Nephron progenitor cell (in vitro differentiated cells): ENCODE measurements at regions not wholly inside any gene's neighbourhood (a gene's known extent, or its start where the extent isn't known, plus 50 kb on each side); places are given as distances from the start of the nearest gene placed in this dataset.

ENCODE experiments used
- DNase-seq: peaks from one replicate; pipeline ENCODE4 v3.0.0; 2021
- H3K27ac Mint-ChIP-seq: 2 replicates; pipeline ENCODE4 v1.8.0; 2021; ENCODE audit warnings: mild to moderate bottlenecking, moderate library complexity, mixed read lengths
- H3K27me3 Mint-ChIP-seq: 2 replicates; pipeline ENCODE4 v1.8.0; 2021; ENCODE audit warnings: mild to moderate bottlenecking, low read depth, mixed read lengths; ENCODE audit not compliant: poor library complexity
- H3K36me3 Mint-ChIP-seq: 2 replicates; pipeline ENCODE4 v1.8.0; 2021; ENCODE audit warnings: low read depth, mixed read lengths
- H3K4me1 Mint-ChIP-seq: 2 replicates; pipeline ENCODE4 v1.8.0; 2021; ENCODE audit warnings: mixed read lengths
- H3K4me3 Mint-ChIP-seq: 2 replicates; pipeline ENCODE4 v1.8.0; 2021; ENCODE audit warnings: mild to moderate bottlenecking, moderate library complexity, mixed read lengths
- H3K9me3 Mint-ChIP-seq: 2 replicates; pipeline ENCODE4 v1.8.0; 2021; ENCODE audit warnings: mild to moderate bottlenecking, moderate library complexity, mixed read lengths
- TF ChIP-seq, protein P1 (sequence below): fragments of 200-600 bp; sonication (generic); IDR thresholded peaks from 2 replicates; pipeline ENCODE4 v1.5.0; 2021; ENCODE audit warnings: antibody characterized with exemption

DNA sequence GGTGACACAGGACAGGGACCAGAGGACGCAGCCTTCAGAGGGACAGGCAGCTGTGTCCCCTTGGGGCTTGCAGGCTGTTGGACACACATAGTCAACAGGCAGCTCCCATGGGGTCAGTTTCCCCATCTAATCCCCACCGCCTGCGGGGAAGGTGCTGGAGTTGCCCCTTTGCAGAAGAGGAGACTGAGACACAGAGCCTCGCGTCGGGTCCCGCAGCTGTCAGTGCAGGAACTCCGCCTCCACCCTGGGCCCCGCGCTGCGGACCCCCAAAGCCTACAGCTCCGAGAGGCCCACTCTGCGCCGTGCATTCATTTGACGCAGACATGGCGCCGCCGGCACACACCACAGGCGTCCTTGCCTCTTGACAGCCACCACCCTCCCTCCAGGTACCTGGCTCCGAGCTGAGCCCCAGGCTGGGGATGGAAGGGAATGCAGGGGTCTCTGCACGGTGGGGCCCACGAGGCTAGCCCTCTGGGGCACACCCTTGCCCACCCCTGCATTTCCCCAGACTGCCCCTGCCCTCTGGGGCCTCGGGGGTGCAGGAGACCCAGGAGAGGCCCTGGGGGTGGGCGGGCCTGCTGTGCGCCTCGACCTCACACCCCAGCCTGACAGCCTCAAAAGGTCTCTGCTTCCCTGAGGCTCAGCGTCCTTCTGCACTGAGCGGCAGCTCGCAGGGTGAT lies 88.5 kb upstream of the ACTRT2 start:
- Mint-ChIP-seq H3K36me3 (peaks cover under 1% of the 10 kb centered on the region), H3K4me3 (no peak overlapping the region), H3K27ac (no peak overlapping the region), H3K4me1 (peaks cover 3% of the 10 kb centered on the region), H3K27me3 (peaks cover 6% of the 10 kb centered on the region), H3K9me3 (peaks cover 72% of the 10 kb centered on the region)
- DNase-seq = no peak
- TF ChIP-seq, protein P1, sequence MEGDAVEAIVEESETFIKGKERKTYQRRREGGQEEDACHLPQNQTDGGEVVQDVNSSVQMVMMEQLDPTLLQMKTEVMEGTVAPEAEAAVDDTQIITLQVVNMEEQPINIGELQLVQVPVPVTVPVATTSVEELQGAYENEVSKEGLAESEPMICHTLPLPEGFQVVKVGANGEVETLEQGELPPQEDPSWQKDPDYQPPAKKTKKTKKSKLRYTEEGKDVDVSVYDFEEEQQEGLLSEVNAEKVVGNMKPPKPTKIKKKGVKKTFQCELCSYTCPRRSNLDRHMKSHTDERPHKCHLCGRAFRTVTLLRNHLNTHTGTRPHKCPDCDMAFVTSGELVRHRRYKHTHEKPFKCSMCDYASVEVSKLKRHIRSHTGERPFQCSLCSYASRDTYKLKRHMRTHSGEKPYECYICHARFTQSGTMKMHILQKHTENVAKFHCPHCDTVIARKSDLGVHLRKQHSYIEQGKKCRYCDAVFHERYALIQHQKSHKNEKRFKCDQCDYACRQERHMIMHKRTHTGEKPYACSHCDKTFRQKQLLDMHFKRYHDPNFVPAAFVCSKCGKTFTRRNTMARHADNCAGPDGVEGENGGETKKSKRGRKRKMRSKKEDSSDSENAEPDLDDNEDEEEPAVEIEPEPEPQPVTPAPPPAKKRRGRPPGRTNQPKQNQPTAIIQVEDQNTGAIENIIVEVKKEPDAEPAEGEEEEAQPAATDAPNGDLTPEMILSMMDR = no peak

DNA sequence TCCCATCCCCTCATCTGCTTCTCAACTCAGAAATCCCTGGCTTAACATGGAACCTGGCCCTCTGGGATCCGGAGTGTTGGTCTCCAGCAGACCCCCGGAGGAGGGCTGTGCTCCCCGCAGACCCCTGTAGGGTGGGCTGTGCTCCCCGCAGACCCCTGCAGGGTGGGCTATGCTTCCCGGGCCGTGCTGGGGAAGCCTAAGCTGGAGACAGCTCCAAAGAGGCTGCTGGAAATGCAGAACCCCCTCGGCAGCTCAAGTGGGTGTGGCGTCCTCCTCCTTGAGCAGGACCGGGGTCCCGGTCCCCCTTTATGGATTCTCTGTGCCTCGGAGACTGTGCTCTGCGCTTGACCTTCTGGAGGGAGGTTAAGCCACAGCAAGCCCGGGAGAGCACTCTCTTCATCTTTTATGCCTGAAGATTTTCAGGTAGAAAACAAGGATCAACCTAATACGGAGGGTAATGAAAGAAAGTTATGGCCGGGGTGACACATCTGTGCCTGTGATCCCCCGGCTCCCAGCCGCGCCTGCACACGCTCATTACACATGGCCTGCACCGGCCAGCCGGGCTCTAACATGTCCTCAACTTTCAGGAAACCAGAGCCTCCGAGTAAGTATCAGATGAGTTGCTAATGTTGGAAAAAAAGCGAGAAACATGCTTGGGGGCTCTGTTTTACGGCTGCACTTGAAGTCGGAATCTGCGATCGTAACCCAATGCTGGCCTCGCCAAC lies 87.7 kb upstream of the ACTRT2 start:
- Mint-ChIP-seq H3K9me3 (peaks cover 71% of the 10 kb centered on the region), H3K4me1 (no peaks in the 10 kb centered on the region), H3K4me3 (no peak overlapping the region), H3K36me3 (peaks cover 5% of the 10 kb centered on the region), H3K27me3 (peaks cover 7% of the 10 kb centered on the region), H3K27ac (no peak overlapping the region)
- TF ChIP-seq, protein P1 = no peak
- no peak for DNase-seq

DNA sequence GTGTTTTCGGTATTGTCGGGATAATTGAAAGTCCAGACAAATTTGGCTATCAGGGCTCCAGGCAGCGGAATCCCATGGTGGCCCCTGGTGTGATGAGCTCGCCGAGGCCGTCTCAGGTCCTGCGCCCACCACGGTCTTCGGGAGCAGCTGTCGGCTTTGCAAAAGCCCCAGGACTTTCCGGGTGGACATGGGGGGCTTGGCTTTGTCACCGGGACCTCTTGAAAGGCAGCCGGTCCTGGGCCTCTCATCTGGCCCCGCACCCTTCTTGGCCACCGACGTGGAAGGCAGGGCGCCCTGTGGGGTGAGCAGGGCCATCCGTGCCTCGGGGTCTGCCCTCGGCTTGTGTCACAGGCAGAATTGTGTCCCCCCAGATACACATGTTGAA lies 87.1 kb upstream of the ACTRT2 start:
- no peak for DNase-seq
- H3K27me3 Mint-ChIP-seq = peaks cover 7% of the 10 kb centered on the region
- peaks cover 5% of the 10 kb centered on the region for H3K36me3 Mint-ChIP-seq
- H3K4me1 Mint-ChIP-seq = no peaks in the 10 kb centered on the region
- no peak overlapping the region for H3K27ac Mint-ChIP-seq
- peaks cover 71% of the 10 kb centered on the region for H3K9me3 Mint-ChIP-seq
- no peak overlapping the region for H3K4me3 Mint-ChIP-seq
- TF ChIP-seq, protein P1 = no peak

DNA sequence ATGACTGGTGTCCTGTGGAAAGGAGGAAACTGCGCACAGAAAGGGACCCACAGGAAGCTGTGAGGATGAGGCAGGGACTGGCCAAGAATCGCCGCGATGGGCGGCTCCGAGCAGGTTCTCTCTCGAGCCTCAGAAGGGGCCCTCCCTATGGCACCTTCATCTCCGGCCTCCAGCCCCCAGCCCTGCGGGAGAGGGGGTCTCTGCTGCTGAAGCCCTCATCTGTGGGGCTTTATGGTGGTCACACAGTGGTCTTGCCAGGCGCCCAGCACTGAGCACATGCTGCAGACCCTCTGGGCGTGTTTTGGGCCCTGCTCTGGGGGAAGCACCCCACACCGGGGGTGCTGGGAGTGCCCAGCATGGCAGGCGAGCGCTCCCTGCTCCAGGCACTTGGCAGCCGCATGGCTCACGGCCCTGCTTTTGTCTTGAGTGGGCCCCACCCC lies 86.6 kb upstream of the ACTRT2 start:
- H3K9me3 Mint-ChIP-seq = peaks cover 70% of the 10 kb centered on the region
- no peak overlapping the region for H3K4me3 Mint-ChIP-seq
- peaks cover 7% of the 10 kb centered on the region for H3K27me3 Mint-ChIP-seq
- no peaks in the 10 kb centered on the region for H3K4me1 Mint-ChIP-seq
- TF ChIP-seq, protein P1 = no peak
- H3K27ac Mint-ChIP-seq = no peak overlapping the region
- peaks cover 5% of the 10 kb centered on the region for H3K36me3 Mint-ChIP-seq
- DNase-seq = no peak

DNA sequence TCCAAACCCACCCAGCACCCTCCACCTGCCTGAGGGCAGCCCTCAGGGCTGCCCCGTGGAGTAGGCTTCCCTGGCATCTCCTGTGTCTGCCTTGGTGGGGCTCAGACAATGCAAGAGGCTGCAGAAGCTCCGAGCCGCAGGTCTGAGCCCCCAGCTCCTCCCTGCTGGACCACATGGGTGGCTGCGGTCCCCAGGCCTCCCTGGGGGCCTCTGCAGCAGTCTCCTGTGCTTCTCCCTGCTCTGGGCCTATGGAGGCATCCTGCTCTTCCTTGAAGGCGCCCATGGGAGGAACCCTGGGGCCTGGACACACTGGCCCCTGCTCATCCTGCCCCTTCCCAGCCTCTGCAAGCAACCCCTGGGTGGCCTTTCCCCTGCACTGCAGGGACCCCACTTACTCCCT lies 86.1 kb upstream of the ACTRT2 start:
- no peak for DNase-seq
- Mint-ChIP-seq H3K4me3 (no peak overlapping the region), H3K27me3 (peaks cover 7% of the 10 kb centered on the region), H3K4me1 (no peaks in the 10 kb centered on the region), H3K9me3 (peaks cover 70% of the 10 kb centered on the region), H3K36me3 (peaks cover 5% of the 10 kb centered on the region), H3K27ac (no peak overlapping the region)
- TF ChIP-seq, protein P1 = no peak
